ENCODE measurements at regions not wholly inside any gene's neighbourhood (a gene's known extent, or its start where the extent isn't known, plus 50 kb on each side); places are given as distances from the start of the nearest gene placed in this dataset.

DNA sequence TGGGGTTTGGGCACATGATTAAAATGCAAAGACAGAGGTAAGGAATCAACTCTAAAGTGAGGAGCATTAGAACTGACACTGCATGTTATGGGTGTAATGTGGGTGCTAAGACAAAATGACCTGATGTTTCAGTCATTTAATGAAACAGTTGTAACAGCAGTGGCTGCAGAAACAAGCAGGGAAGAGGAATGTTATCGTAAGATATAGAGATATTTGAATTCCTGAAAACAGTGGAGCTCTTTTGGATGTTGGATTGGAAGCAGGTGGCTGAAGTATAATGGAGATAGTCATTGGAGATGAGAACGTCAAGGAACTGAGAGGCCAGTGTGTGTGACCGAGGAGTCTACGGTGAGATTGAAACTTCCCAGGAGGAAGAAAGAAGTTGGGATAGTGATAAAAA is 1065.2 kb downstream of the ZPLD1 start:
- TF ChIP-seq, protein P1, sequence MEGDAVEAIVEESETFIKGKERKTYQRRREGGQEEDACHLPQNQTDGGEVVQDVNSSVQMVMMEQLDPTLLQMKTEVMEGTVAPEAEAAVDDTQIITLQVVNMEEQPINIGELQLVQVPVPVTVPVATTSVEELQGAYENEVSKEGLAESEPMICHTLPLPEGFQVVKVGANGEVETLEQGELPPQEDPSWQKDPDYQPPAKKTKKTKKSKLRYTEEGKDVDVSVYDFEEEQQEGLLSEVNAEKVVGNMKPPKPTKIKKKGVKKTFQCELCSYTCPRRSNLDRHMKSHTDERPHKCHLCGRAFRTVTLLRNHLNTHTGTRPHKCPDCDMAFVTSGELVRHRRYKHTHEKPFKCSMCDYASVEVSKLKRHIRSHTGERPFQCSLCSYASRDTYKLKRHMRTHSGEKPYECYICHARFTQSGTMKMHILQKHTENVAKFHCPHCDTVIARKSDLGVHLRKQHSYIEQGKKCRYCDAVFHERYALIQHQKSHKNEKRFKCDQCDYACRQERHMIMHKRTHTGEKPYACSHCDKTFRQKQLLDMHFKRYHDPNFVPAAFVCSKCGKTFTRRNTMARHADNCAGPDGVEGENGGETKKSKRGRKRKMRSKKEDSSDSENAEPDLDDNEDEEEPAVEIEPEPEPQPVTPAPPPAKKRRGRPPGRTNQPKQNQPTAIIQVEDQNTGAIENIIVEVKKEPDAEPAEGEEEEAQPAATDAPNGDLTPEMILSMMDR (IDR thresholded peaks at IDR 0.05) = no peak
- no peak for TF ChIP-seq ZFX (IDR thresholded peaks at IDR 0.05; ENCODE audit: borderline replicate concordance)

Data from 22Rv1 (cell line).